Caki2 (cell line): ENCODE measurements at regions not wholly inside any gene's neighbourhood (a gene's known extent, or its start where the extent isn't known, plus 50 kb on each side); places are given as distances from the start of the nearest gene placed in this dataset.

ENCODE experiments used
- DNase-seq: peaks from one replicate; pipeline ENCODE4 v3.0.0-alpha.2; 2015; ENCODE audit warnings: low read depth
- in situ Hi-C: cut with HindIII; loops from 2 replicates; pipeline ENCODE4 v1.10.0; 2016; ENCODE audit warnings: low sequenced_read_pairs, low pct_unique_long_range_greater_than_20kb, mixed read lengths

DNA sequence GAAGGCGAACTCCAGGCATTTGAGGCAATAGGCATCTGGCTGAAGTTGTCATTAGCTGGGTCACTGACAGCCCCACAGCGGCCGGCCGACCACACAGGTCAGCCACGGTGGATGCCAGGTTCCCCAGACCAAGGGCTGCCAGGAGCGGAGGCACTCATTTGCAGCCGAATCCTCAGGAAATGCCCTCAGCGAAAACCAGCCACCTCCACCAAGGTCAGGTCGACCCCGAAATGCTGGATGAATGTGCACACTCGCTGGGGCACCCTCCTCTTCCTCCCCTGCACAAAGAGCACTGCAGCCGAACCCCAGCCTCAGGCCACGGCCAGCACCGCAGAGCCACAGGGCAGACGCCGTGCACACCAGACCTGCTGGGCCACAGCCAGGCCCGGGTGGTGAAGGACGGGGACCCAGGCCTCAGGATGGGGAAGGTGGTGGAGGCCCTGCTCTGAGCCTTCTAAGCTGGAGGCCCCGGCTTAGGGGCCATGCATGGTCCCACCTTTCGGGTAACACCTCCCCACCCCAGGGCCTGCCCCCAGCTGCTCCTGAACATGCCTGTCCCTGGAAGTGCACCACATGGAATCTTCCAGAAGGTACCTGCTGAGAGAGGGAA lies 206.0 kb downstream of the BRD1 start:
- no peak for DNase-seq
- in situ Hi-C loops = no loop called here

DNA sequence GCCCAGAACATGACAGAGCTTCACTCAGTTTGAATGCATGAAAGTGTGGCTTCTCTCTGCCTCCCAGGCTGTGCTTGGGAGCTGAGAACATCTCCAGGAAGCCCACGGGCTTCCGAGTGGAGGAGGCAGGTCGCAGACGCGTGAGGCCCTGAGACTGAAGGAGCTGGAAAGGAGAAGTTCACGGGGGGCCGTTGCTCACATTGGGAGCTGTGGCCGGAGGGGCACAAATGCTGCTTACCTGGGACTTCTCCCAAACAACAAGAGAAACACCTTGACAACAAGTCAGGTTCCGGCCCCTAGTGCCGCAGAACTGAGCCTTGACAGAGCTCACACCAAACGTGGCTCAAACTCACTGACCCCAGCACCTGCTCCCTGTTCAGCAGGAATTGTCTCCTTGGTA lies 207.0 kb downstream of the BRD1 start:
- no peak for DNase-seq
- in situ Hi-C loops = no loop called here

DNA sequence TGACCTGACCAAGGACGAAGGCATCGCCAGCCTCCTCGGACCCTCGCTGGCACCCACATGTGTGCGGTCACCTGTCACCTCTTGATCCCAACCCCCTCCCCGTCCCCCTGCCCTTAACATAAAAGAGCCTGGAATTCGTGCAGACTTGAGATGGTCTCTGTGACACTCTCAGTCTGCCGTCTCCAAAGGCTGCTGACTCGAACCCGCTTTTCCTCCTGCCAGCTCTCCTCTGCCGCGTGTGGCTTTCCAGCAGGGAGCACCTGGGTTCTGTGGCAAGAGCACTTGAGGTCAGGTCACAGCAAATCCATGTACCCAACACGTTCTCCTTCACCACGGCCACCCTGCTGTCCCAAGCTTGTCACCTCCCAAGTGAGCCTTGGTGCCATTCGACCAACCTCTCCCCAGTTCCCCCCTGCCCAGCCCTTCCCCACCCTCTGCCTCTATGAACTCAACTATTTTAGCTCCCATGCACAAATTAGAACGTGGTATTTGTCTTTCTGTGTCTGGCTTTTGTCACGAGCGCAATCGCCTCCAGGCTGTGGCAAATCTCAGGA lies 207.6 kb downstream of the BRD1 start:
- in situ Hi-C loops = no loop called here
- DNase-seq = no peak

DNA sequence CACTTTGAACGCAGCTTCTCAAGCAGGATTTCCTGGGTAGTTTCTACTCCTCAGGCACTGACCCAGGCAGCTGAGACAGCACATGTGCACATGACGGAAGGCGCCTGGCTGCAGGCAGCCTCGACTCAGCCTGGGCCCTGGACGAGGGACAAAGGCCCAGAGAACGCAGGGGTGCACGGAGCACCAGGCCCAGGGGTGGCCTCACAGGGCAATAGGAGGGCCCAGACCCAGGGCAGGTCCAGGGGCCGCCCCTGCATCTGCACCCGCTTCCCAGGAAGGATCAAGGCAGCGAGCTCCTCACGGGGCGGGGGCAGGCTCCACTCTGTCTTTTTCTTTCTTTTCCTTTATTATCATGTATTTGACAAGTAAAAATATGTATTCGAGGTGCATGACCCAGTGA lies 208.4 kb downstream of the BRD1 start:
- no peak for DNase-seq
- in situ Hi-C loops = no loop called here

DNA sequence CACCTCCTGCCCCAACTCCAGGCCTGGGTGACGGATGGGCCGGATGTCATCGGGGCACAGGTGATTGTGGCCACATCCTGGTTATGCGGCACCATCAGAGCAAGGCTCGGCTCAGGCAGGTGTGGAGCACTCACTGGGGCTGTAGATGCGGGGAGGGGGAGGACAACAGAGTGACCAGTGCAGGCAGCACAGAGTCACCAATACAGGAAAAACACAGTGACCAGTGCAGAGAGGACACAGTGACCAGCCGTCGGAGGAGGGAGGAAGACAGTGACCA lies 209.1 kb downstream of the BRD1 start:
- no peak for DNase-seq

DNA sequence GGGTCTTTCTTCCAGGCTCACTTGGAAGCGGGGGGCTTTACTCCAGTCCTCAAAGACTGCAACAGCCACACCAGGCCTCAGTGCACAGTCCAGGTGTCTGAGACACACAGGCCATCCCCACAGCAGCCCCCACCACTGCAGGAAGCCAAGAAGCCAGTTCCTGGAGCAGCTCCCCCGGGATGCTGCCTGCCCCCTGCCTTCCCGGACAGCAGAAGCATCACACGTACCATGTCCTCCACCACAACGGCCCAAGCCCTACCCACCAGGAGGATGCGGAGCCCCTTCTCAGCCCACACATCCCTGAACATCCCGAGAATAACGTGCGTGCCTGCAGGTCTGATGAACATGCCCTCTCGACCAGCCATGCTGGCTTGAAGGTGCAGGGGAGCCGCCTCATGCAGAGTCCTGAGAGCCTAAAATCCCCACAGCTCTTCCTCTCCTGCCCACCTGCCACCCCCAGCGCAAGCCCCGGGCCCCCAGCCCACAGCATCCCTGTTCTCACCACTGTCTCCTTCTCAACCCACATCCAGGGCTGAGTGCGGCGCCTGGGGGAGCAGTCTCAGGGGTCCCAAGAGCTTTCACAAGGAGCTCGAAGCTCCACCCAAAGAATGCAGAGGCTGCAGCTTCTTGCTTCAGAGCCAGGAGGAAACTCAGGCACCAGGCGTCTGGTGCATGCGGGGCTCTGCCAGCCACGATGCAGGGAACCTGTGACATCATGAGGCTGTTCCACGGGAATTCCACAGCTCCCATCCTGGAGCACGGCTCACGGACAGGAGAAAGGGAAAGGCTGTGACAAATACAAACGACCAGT lies 209.6 kb downstream of the BRD1 start:
- in situ Hi-C loops = no loop called here
- DNase-seq = no peak

More for the DNA sequence above, 209.1 kb downstream of the BRD1 start:
- in situ Hi-C loops = no loop called here

DNA sequence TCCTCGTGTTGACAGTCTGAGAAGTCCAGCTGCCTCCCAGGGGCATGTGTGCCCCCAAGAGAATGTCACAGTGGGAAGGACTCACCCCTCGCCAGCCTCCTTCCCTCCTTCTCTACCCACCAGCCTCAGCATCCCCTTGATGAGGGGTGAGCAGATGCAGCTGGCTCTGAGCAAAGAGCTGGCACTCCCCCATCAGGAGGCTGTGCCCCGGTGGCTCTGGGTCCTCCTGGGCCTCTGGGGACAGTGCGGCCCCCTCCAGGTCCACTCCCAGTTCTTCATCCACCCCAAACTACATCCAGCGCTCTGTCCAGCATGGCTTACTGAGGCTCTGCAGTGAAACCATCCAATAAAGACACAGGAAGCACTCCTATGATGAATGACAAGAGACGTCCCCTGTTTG lies 210.4 kb downstream of the BRD1 start:
- no peak for DNase-seq
- in situ Hi-C loops = no loop called here

DNA sequence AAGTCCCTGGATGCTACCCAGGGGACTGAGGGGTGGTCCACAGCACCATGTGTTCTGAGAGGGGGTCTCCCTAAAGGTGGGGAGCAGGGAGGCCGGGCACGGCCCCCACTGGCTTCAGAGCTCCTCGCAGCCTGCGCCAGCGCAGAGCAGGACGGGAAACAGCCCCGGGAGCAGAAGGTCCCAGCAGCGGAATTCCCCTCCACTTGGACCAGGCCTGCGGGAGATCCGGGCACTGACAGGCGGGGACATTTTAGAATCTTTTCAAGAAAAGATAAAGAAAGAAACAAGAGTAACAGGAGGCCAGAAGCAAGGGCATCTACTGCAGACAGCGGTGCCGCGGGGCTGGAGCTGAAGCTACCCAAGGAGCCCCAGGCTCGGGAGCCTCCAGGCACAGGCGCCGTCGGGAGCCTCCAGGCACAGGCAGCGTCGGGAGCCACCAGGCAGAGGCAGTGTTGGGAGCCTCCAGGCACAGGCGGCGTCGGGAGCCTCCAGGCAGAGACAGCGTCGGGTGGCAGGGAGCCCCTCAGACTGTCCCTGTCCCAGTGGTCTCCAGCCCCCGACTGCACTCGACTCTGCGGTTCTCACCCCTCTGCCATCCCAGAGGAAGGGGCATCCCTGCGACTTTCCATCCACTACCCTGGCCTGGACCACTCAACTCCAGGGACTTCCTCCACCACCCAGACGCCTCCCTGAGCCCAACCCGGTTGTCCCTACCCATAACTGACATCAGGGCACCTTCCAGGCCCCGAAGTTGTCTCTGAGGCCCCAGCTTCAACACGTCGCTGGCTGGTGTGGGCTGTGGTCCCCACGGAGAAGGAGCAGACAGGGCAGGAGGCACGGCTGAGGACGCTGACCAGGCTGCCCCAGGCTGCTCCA lies 211.1 kb downstream of the BRD1 start:
- DNase-seq = no peak
- in situ Hi-C loops = no loop called here

DNA sequence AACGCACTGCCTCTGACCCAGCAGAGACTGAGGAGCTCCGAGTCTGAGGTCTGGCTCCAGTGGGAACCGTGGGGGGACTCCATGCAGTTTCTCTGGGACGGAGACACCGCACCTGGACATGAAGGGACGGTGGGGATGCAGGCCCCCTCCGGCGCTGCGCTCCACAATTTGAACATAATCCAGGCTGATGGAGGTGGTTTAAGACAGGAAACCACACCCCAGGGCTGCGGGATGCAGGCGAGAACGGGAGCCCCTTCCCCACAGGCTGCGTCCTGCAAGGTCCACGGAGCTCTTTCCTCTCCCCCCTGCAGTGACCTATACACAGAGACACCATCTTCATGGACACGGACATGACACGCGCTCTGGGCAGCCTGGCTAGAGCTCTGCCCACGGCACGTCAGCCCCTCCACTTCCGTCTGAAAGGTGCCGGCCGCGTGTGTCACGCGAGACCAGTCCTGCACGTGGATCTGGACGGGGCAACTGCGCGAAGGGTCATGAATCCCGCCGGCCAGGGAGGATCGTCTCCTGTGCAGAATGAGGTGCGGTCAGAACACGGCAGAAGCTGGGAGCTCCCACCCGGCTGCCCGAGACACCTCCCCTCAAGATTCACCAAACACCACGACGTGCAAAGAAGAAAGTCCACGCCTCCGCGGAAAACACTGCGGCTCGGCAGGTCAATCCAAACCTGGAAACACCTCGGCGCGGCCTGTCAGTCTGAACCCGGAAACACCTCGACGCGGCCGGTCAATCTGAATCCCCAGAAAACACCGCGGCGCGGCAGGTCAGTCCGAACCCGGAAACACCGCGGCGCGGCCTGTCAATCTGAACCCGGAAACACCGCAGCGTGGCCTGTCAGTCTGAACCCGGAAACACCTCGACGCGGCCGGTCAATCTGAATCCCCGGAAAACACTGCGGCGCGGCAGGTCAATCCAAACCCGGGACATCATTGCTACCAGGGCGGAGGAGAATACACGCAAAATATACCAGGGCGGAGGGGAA lies 212.4 kb downstream of the BRD1 start:
- in situ Hi-C loops = no loop called here
- DNase-seq = no peak

DNA sequence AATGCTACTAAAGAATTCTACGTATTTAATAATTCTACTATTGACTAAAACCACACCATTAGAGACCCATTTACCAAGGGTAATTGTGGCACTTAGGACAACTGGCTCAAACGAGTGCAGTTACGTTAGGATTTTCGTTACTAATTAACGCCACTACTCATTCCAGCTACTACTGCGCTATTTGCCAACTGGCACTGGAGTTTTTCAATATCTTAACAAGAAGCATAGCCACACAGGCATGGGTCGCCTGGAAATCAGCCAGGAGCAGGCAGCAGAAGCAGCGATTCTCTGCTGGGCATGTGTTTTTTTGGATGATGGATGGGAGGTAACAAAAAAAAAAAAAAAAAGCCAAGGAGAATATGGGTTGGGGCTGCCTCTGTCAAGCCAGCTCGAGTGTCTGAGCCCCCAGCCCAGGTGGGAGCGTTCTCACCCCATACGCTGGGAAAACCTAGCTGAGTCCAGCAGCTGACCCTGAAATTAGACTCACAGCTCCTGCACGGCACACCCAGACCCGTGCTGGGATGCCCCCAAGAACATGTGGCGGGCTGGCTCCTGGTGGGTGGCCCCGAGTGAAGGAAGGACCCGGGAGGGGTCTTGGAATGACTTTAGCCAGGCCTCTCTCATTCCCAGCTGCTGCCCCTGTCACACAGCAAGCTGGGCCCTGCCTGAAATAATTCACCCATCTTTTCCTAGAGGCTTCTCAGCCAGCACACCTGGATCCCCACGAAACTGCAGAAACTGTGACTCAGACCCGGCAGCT lies 214.0 kb downstream of the BRD1 start:
- in situ Hi-C loops = no loop called here

DNA sequence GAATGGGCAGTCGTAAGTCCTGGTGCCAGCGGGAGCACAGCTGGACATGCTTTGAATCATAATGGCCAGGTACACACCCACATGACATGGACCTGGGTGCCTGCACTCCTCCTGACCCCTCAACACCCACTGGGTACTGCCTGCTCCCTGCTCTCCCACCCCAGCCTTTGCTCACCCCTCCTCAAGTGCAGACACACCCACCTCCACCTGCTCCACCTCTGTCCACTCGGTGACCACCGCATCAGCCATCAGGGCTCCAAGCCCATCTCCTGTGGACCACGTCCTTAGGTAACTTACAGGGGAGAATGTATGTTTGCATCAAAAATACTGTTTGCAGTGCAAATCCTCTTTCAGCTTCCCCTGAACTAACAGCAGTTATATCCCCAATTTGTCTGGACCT lies 214.6 kb downstream of the BRD1 start:
- no peak for DNase-seq
- in situ Hi-C loops = no loop called here

More for the DNA sequence above, 214.0 kb downstream of the BRD1 start:
- DNase-seq = no peak

DNA sequence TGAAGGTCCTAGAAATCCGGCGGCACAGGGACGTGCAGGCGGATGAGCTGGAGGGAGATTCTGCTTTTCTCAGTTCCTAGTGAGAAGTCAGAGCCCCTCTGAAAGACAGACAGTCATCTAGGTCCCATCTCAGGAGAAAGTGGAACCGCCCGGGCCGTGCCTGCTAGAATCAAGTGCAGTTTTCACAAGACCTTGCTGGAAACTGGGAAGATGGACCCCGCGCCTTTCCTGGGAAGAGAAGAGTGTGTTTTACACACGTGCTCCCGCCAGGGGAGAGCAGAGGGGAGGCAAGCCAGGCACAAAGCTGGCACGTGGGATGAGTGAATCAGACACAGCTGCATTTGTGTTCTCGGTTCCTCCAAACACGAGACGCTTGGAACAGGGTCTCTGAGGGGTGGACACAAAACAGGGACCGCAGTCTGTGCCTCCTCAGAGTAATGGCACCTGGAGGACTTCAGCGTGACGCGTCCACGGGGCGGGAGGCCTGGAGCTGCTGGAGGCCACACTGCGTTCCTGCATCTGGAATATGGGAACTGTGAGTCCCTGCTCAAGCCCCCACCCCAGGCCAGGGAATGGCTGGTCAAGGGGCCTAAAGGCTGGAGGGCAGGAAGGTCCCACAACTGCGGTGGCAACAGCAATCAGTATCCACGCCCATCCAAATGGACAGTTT lies 218.3 kb downstream of the BRD1 start:
- no peak for DNase-seq
- in situ Hi-C loops = no loop called here

DNA sequence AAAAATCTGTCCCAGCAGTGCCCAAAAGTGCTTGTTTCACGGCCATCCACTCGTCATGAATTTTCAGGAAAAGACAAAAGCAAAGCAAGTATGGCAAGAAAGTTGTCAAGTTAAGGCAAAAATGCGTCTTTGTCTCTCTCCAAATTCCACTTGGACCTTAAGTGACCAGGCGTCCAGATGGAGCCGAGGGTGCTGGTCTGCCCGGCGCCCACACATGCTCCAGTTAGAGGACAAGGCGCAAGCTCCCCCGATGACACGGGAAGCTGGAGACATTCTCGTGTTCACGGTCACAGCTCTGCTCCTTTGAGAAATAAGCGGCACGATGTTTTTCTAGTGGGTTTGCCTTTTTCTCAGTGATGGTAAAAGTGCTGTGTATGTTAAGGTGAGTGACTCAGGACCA lies 219.0 kb downstream of the BRD1 start:
- in situ Hi-C loops = no loop called here
- no peak for DNase-seq

DNA sequence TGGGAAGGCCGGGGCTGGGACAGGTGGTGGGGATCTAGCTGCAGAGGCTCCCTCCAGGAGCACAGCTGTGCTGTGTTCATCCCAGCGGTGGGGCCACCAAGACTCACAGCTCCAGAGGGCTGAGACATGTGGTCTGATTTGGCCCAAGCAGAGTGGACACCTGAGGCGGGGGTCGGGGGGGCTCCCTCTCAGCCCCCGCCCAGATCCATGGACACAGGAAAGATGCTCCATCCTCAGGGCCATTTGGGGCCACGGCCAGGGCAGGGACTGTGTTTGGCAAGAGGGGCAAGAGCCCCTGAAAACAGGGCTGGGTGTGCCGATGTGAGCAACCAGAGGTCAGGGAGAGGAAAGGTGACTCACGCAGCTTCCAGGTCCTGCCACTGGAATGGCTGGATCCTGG lies 219.4 kb downstream of the BRD1 start:
- in situ Hi-C loops = no loop called here

DNA sequence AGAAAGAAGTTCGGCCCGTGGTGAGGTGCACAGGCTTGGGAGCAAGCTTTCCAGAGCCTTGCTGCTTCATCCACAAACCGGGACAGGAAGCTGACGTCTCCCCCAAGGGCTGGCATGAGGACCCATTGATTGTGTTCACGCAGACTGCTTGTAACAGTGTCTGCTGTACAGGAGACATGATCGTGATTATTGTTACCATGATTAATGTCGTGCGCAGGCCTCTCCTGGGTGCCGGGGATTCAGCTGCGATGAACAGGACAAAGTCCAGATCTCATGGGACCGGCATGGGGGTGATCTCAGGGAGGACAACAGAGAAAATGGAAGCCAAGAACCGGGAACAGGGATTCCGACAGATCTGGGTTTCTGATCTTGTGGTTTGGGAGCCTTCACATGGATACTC lies 219.9 kb downstream of the BRD1 start:
- in situ Hi-C loops = no loop called here
- no peak for DNase-seq

More for the DNA sequence above, 219.4 kb downstream of the BRD1 start:
- no peak for DNase-seq

DNA sequence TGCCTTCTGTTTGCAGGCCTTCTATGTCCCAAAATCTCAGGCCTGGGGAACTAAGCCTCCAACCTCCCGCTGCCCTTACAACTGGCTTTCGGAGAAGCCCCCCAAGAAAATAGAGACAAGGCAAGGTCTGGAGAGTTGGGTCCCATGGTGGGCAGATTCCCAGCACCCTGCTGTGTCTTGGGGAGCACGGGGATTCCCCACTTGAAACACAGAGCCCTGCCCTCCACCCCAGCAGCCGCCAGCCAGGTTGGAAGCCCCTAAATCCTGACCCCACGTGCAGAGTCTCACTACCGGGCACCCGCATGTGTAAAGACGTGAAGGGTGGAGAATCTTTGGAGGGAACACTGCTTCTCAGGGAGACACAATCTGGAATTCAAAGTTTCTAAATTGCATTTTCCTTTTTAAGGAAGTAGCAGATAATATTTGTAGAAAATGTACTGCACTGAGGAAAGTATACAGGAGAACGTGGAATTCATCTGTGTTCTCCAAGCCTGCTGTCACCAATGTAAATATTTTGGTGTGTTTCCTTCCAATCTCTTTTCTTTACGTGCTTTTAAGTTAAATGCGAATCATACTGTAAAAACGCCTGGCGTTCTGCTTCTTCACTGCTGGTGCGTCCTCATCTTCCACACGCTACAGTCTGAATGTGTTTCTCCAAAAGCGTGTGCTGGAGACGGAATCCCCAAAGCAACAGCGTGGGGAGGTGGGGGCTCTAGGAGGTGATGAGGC lies 220.9 kb downstream of the BRD1 start:
- in situ Hi-C loops = no loop called here
- DNase-seq = no peak
